H7 (cell line): ENCODE measurements at regions not wholly inside any gene's neighbourhood (a gene's known extent, or its start where the extent isn't known, plus 50 kb on each side); places are given as distances from the start of the nearest gene placed in this dataset.

Source experiments
- DNase-seq: peaks from one replicate; pipeline ENCODE4 v3.0.0; 2012
- H3K27me3 ChIP-seq: 2 replicates; pipeline ENCODE4 v1.6.0; 2011; ENCODE audit warnings: mild to moderate bottlenecking, low read length; ENCODE audit not compliant: control insufficient read depth, insufficient read depth
- H3K36me3 ChIP-seq: replicated peaks from 2 replicates; pipeline ENCODE4 v1.5.1; 2011; ENCODE audit warnings: low read length; ENCODE audit not compliant: control insufficient read depth, insufficient read depth
- H3K4me3 ChIP-seq: 2 replicates; pipeline ENCODE4 v1.5.1; 2011; ENCODE audit warnings: low read depth, mild to moderate bottlenecking, control low read depth, low read length, moderate library complexity; ENCODE audit not compliant: insufficient read depth

GRCh38 chr14:98819867-98820206, 452.2 kb downstream of the BCL11B start:
- Histone ChIP-seq H3K27me3 (no peaks in the 10 kb centered on the region), H3K4me3 (no peak overlapping the region), H3K36me3 (no peaks in the 10 kb centered on the region)
- DNase-seq, result no peak

- no peak for DNase-seq
- no peaks in the 10 kb centered on the region for H3K27me3 ChIP-seq
- H3K36me3 ChIP-seq, result no peaks in the 10 kb centered on the region
- no peak overlapping the region for H3K4me3 ChIP-seq
These were observed 449.1 kb downstream of the BCL11B start for GRCh38 chr14:98822917-98823316.

GRCh38 chr14:98826618-98827017, 445.4 kb downstream of the BCL11B start:
- Histone ChIP-seq H3K36me3 (no peaks in the 10 kb centered on the region), H3K4me3 (no peak overlapping the region), H3K27me3 (no peaks in the 10 kb centered on the region)
- DNase-seq, result no peak

GRCh38 chr14:98834119-98834518, 437.9 kb downstream of the BCL11B start:
- Histone ChIP-seq H3K36me3 (no peaks in the 10 kb centered on the region), H3K4me3 (no peak overlapping the region), H3K27me3 (no peaks in the 10 kb centered on the region)
- no peak for DNase-seq

GRCh38 chr14:98835051-98835824, 436.8 kb downstream of the BCL11B start:
- H3K4me3 ChIP-seq, result no peak overlapping the region
- no peak for DNase-seq
- H3K36me3 ChIP-seq, result no peaks in the 10 kb centered on the region
- no peaks in the 10 kb centered on the region for H3K27me3 ChIP-seq

- Histone ChIP-seq H3K4me3 (no peak overlapping the region), H3K27me3 (no peaks in the 10 kb centered on the region), H3K36me3 (no peaks in the 10 kb centered on the region)
- DNase-seq, result no peak
These were observed 436.2 kb downstream of the BCL11B start for GRCh38 chr14:98835825-98836100.

GRCh38 chr14:98840091-98840490, 431.9 kb downstream of the BCL11B start:
- Histone ChIP-seq H3K4me3 (no peak overlapping the region), H3K27me3 (no peaks in the 10 kb centered on the region), H3K36me3 (no peaks in the 10 kb centered on the region)
- DNase-seq, result no peak

GRCh38 chr14:98840511-98840910, 431.5 kb downstream of the BCL11B start:
- DNase-seq, result no peak
- Histone ChIP-seq H3K36me3 (no peaks in the 10 kb centered on the region), H3K4me3 (no peak overlapping the region), H3K27me3 (no peaks in the 10 kb centered on the region)

GRCh38 chr14:98844456-98844855, 427.5 kb downstream of the BCL11B start:
- DNase-seq, result no peak
- Histone ChIP-seq H3K4me3 (no peak overlapping the region), H3K27me3 (no peaks in the 10 kb centered on the region), H3K36me3 (no peaks in the 10 kb centered on the region)

- H3K4me3 ChIP-seq, result no peak overlapping the region
- H3K36me3 ChIP-seq, result no peaks in the 10 kb centered on the region
- no peaks in the 10 kb centered on the region for H3K27me3 ChIP-seq
- no peak for DNase-seq
These were observed 424.2 kb downstream of the BCL11B start for GRCh38 chr14:98847521-98848468.

GRCh38 chr14:98853063-98853729, 418.8 kb downstream of the BCL11B start:
- no peak overlapping the region for H3K4me3 ChIP-seq
- peak; percentile 43 for DNase-seq

GRCh38 chr14:98855926-98856715, 415.9 kb downstream of the BCL11B start:
- DNase-seq, result no peak
- Histone ChIP-seq H3K36me3 (no peaks in the 10 kb centered on the region), H3K4me3 (no peak overlapping the region), H3K27me3 (no peaks in the 10 kb centered on the region)

More at GRCh38 chr14:98853063-98853729, 418.8 kb downstream of the BCL11B start:
- no peaks in the 10 kb centered on the region for H3K27me3 ChIP-seq
- no peaks in the 10 kb centered on the region for H3K36me3 ChIP-seq

- no peaks in the 10 kb centered on the region for H3K36me3 ChIP-seq
- no peaks in the 10 kb centered on the region for H3K27me3 ChIP-seq
- no peak overlapping the region for H3K4me3 ChIP-seq
- DNase-seq, result no peak
These were observed 413.8 kb downstream of the BCL11B start for GRCh38 chr14:98858158-98858557.

GRCh38 chr14:98858561-98858960, 413.4 kb downstream of the BCL11B start:
- DNase-seq, result no peak
- Histone ChIP-seq H3K36me3 (no peaks in the 10 kb centered on the region), H3K4me3 (no peak overlapping the region), H3K27me3 (no peaks in the 10 kb centered on the region)
